Ovary (tissue), 3 donors: ENCODE measurements at regions not wholly inside any gene's neighbourhood (a gene's known extent, or its start where the extent isn't known, plus 50 kb on each side); places are given as distances from the start of the nearest gene placed in this dataset.

Source experiments
- POLR2A ChIP-seq: fragments of 450-650 bp; IDR thresholded peaks from one replicate; pipeline ENCODE4 v1.6.1; 2017; ENCODE audit warnings: antibody characterized with exemption, mild to moderate bottlenecking, moderate library complexity
- TF ChIP-seq, protein P1 (sequence below), 3 donors: fragments of 450-650 bp in 2 of 3; fragments of 200-600 bp in 1 of 3; IDR thresholded peaks; one replicate each; pipeline versions ENCODE4 v1.5.1 to v1.8.0; 2016 to 2022; ENCODE audit warnings: antibody characterized with exemption in 3 of 3, mild to moderate bottlenecking in 1 of 3
- donor health status: DM: no; HTN: no; CAD: no.

DNA sequence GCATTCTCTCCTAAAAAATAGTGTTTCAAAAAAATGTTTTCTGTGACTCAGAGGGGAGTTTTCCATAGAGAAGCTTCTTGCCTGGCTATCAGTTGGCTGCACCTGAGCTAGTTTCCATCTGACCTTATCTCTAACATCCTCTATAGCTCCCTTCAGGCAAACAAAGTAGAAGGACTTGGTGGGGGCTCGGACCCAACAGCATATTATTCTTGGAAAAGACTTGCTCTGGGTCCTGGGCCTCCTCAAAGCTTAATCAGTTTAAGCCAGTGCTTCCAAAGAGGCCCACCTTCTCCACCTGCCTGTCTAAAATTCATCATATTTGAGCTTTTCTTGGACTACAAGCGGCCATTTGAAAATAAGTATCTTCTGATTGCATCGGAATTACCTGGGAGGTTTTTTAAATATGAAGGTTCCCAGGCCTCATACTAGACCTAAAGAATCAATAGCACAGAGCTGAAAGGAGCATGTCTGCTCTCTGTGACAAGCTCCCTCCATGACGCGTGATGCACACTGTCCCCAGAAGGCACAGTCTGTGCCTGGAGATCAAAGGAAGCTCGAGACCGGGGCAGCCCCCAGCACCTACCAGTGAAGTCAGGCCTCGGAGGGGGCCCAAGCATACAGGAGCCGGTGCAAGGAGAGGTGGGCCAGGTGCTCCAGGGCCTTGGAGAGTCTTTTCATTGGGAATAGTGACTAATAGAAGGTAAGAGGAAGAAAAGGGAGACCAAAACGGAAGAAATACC is 80.6 kb upstream of the HIVEP1 start:
- TF ChIP-seq, protein P1, sequence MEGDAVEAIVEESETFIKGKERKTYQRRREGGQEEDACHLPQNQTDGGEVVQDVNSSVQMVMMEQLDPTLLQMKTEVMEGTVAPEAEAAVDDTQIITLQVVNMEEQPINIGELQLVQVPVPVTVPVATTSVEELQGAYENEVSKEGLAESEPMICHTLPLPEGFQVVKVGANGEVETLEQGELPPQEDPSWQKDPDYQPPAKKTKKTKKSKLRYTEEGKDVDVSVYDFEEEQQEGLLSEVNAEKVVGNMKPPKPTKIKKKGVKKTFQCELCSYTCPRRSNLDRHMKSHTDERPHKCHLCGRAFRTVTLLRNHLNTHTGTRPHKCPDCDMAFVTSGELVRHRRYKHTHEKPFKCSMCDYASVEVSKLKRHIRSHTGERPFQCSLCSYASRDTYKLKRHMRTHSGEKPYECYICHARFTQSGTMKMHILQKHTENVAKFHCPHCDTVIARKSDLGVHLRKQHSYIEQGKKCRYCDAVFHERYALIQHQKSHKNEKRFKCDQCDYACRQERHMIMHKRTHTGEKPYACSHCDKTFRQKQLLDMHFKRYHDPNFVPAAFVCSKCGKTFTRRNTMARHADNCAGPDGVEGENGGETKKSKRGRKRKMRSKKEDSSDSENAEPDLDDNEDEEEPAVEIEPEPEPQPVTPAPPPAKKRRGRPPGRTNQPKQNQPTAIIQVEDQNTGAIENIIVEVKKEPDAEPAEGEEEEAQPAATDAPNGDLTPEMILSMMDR (IDR thresholded peaks at IDR 0.05): no peak
- TF ChIP-seq POLR2A: no peak
